ENCODE measurements at regions not wholly inside any gene's neighbourhood (a gene's known extent, or its start where the extent isn't known, plus 50 kb on each side); places are given as distances from the start of the nearest gene placed in this dataset.

DNA sequence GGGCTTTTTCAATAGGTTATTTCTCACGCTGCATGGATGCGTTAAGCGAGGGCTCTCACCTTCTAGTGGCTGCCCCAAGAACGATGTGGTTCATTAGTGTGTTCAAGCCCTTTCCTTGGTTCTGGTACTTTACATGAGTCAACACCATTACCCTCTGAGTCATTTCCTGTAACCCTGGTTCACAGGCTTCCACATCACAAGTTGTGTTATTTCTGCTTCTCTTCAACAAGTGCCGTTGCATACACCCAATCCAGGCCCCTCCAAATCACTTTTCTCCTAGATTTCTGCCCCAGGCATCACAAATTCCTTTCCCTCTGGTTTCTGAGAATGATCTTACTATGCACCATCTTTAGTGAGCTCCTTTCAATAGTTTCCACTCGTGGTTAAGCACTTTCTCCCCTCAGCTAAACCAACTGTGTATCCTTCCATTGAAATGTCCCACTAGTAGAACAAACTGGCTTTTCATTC is 69.5 kb upstream of the RAD23B start:
- no peak for DNase-seq

DNA sequence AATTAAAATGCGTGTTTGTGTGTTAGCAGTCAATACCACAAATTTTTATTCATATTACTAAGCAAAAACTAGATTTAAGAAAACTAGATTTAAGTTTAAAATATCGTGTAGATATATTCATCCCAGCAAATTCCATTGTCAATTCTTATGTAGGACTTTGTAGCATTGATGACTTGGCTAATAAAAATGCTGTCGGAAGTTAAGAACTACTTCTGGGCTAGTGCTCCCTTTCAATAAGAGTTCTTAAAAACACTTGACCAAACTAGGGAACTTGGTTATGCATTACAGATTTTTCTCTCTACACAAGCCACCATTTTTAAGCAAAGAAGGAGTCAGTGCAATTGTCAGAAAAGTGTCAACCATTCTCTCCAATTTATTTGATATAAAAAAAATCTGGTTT is 68.7 kb upstream of the RAD23B start:
- DNase-seq, result no peak

DNA sequence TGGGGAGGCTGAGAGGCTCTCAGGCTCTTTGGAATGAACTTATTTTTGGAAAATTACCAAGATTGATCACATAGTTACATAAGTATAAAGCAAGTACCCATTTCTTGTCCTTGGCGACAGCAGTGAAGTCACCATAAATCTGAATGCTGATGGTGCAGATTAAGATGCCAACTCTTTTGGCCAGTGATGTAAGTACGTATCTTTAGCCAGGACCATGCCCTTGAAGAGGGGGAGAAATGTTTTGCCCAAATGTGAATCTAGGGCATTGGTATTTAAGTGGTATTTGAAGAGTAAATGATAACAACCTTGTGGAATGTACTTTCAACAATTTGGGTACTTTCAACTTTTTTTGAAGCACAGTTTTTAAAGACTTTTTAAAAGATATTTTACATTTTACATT is 68.2 kb upstream of the RAD23B start:
- DNase-seq, result no peak

DNA sequence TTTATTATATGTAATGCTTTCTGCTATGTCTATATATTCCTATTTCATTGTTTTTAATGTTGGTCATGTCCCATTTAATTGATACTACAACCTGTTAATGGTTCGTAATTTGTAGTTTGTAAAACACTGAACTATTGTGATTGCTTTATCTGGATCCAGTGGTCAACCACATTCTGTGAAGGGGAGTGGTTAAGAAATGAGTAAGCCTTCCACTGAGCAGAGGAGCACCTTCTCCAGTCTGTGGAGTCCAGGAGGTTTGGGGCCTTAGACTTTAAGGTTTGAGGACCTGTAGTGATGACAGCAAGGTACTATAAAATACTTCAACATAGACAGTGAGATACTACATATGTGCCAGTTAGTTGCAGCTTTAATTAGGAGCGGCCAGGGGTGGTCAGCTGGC is 67.7 kb upstream of the RAD23B start:
- no peak for DNase-seq

DNA sequence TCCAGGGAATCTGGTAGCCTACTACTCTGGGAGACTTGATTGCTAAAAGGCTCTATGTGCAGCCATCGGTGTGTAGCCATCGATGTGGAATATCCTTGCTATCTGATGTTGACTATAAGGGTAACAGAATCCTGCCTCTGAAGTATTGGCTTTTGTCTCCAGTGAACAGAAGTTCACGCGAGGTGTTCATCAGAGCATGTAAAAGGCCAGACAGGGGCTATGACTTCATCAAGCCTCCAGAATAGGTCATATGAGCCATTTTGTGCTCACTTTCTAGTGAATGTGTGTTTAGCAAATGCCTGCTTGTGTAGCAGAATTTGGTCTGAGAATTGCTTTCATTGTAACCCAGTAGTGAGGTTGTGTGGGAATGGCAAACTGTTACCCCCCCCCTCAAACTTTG is 66.8 kb upstream of the RAD23B start:
- DNase-seq, result no peak

DNA sequence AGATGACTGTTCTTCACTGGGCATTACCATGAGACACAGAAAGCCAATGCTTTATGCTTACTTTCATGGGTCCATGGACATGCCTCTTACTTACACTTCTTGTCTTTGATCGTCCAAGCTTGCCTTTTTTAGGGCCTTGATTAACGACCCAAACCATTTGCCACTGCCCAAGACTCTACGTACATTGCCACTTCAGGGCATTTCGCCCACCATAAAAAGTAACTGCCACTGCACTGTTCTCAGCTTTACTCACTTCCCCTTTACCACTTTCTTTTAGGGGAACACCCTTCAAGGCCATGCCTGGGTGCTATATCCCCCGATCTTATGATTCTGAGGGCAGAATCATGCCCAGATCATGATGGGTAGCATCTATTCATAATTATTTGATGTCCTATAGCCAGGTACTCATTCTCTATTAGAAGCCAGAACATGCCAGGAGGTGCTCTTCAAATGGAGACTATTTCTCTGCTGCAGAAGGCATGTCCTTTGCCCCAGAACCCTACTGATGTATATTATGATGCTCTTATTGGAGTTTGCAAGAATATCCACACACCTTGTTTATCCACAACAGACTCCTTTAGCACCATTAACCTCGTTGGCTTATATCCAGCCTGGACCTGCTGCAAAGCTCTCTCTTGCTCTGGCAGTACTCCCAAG is 64.1 kb upstream of the RAD23B start:
- no peak for DNase-seq

DNA sequence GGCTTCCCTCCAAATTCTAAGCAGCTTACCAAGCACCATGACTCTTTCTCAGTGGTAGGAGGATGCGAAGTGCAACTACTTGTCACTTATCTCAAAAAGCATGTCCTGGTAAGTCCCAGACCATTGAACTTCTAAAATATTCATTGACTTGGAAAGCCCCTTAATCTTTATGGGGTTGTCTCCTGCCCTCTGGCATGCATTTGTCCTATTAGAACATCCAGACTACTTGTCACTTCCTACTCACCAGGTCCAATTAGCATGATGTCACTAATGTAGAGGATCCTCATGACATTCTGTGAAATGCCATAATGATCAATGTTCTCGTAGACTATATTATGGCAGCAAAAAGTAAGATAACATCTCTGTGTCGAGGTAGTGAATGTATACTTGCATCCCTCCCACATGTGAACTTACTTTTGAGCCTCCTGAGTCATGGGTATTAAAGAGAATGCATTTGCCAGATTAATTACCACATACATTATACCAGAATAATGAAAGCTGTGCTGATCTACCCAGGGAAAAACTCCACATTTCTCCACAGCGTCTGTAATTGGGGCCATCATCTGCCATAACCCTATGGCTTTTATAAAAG is 63.5 kb upstream of the RAD23B start:
- no peak for DNase-seq

DNA sequence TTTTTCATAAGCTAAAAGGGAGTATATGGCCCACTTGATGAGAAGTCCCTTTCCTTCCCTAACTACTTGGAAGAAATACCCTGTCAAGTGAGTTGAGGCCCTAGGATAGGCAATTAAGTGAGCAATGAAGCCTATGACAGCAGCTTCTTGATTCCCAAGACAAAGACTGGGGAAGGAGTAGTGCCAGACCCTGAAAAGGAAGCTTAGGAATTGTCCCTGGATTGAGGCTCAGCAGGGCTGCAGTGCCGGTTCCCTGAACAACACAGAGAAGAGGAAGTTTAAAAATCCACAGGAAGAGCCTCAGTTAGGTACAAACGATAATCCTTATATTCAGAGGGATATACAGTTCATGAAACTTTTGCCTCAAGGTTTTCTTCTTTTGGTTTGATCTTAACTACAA is 61.8 kb upstream of the RAD23B start:
- DNase-seq, result no peak

DNA sequence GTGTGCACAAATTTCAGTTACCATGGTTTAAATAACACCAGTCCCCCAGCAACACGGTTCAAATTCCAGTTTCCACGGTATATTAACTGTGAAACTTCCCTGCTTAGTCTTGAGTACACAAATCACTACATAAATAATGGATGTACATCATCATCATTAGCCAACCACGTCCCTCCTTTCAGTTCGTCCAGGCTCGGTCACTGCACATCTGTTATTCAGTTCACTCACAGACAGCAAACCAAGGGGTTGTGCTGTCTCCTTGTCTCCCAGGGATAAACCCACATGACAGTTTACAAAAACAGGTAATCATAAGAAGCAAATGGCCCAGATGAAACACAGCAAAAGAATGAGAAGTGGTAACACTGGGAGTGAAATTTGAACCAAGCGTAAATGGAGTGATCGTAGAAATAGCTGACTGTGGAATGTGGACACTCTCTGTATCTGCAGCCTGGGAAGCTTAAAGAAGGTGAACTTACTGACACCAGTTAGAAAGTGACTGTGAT is 61.0 kb upstream of the RAD23B start:
- no peak for DNase-seq

DNA sequence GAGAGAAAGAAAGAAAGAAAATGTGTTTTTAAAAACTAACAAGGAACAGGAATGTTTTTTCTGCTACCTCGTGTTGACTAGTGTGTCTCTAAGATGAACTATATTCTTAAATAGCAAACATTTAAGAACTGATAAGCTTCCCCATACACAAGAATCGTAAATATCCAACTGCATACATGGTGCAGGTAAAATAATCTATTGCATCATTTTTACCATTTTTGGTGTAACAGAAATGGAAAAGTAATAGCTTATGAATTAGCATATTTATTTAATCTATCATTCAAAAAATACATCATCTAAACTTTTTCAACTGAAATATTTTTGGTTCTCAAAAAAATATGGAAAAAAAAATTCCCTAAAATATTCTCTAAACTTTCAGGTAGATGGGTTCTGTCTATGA is 59.7 kb upstream of the RAD23B start:
- no peak for DNase-seq

DNA sequence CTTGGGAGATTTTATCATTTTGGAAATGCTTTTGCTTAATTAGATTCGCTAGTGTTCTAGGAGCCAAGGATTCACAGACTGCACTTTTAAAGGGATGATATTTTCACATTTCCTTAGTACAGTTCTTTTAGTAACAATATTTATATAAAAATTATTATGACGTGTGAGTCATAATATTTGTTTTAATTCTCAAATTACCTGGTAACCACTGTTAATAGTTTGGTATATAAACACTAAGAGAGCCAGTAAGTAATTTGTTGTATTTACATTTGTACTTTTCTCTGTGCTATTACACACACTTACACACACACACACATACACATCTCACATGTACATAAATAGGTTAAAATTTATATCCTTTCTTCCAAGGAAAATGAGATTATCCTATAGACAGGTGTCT is 58.8 kb upstream of the RAD23B start:
- DNase-seq, result no peak

DNA sequence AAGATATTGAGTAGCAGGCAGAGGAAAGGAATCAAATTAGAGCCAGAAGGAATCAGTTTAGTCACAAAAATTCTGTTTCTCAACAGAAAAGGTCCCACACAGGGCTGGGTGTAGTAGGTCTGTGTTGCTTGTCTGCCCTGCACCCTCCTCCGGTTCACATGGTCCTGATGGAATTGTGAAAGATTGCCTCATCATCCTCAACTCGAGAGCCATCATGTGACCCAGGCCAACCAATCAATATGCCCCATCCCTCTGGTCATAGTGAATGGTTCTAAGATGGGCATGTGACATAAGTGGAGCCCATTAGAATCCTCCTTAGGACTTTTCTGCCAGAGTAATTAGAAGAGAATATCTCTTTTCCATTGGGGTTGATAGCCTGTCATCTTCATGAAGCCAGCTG is 56.7 kb upstream of the RAD23B start:
- DNase-seq, result no peak

DNA sequence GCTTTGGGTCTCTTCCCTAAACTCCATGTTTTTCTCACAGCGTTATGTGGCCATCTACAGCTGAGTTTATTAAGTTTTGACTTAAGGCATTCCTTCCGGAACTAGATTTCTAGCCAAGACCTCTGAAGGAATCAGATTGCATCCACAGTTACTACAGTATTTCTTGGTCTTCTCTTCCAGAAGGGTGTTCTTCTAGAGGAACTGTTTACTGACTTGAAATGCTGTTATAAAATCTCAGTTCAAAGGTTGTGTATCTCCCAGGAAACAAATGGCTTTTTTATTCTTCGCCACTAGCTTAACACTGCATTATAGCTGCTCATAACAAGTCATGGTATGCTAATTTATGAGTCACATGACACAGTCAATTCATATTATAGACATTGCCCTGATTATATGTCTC is 55.3 kb upstream of the RAD23B start:
- DNase-seq, result no peak

DNA sequence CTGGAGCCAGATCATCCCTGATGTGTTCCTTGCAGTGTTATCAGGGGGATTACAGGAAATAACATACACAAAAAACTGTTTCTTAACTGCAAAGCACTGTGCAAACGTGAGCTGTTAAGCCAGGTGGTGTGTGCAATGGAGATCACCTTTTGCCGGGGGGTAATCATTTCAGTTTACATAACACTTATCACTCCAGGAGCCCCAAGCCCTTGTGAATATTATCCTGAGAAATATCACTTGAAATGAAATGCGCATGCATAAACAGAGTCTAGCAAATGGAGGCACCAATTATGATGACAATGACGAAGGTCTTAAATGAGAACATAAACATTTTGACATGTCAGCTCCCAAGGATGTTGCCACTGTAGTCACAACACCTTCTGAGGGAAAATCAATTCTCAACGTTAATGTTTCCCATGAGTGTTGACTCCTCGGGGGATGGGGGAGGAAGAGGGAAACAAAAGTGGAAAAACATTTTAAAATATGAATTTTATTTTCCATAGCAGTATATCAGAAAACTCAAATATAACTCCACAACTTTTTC is 54.5 kb upstream of the RAD23B start:
- DNase-seq, result no peak

DNA sequence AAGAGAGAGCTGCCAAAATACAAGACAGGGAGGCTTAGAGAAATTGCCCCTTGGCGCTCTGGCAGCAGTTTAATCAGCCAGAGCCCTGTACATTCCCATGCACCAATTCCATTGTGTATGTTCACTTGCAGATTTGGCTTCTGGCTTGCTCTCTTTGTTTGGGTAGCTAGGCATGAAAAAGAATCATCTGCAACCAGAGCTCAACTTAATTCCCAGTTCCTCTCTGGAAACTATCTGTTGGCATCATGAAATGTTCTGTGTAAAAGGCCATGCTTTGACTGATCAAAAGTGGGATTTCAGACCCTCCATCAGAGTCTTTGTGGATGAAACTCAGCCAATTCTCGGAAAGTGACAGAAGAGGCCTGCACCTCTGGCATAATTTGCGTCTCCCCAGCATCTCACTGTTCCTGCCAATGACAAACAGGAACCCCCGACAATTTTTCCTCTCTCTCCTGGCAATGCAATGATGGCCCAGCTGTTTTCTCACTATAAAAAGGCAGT is 53.8 kb upstream of the RAD23B start:
- DNase-seq, result no peak

Measured in activated CD4-positive, alpha-beta T cell treated with anti-CD3 and anti-CD28 coated beads for 1 hour (primary cell).